Stimulated activated CD8-positive, alpha-beta memory T cell treated with anti-CD3 and anti-CD28 coated beads, Interleukin-4, amount 100 ng/mL, for 24 hours (primary cell): ENCODE measurements at regions not wholly inside any gene's neighbourhood (a gene's known extent, or its start where the extent isn't known, plus 50 kb on each side); places are given as distances from the start of the nearest gene placed in this dataset.

Experiments
- DNase-seq: peaks from one replicate; pipeline ENCODE4 v3.0.0-alpha.2; 2020; ENCODE audit warnings: low read depth

DNA sequence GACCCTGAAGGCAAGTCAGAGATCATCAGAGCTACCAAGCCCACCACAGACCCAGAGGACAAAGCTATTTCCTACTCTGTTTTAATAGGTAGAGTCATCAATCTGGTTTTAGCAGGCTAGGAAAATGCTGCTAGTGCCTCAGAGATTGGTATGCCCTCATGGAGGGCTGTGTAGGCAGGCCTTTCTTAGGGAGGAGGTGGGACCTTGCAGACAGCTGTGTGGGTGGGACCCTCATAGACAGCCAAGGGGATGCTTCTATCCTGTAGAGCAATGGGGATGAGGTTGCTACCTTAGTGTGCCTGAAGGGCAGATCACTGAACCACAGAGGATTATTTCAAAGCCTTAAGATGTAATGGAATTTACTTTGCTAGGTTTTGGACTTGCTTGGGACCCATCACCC lies 534.9 kb upstream of the KLF12 start:
- no peak for DNase-seq

- DNase-seq, result no peak
Observed at GRCh38 chr13:74667656-74668203, 533.5 kb upstream of the KLF12 start.

DNA sequence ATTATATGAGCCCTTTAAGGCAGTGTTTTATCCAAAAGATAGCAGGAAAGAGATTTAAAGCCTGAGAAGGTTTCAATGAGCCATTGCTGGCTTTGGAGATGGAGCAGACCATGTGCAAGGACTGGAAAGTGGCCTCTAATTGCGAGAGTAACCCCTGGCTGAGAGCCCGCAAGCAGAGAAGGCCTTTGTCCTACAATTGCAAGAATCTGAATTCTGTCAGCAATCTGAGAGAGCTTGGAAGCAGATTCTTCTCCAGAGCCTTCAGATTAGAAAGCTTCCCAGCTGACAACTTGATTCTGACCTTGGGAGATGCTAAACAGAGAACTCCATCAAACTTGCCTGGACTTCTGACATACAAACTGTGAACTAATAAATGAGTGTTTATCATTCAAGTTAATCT lies 528.7 kb upstream of the KLF12 start:
- DNase-seq, result no peak

DNA sequence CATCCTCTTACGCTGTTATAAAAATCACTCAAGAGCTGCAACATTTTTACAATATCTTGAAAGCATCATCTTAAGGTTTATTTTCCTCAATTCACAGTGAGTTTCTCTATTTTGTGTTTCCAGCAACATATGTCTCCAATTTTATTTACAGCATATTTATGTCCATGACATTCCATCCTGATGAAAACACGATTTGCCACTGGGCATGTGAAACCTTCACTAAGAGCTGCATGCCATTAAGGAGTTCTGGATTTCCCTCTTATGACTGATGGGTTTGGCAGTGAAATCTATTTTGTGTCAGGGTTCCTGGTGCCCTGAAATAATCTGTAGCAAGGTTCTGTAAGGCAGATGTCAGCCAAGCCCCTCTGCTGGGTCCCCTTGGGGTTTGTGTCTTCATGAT lies 527.6 kb upstream of the KLF12 start:
- no peak for DNase-seq

- DNase-seq, result no peak
Observed at GRCh38 chr13:74657765-74658164, 523.6 kb upstream of the KLF12 start.

GRCh38 chr13:74651121-74651520 lies 516.9 kb upstream of the KLF12 start:
- no peak for DNase-seq

- DNase-seq, result no peak
Observed at GRCh38 chr13:74647991-74648390, 513.8 kb upstream of the KLF12 start.

DNA sequence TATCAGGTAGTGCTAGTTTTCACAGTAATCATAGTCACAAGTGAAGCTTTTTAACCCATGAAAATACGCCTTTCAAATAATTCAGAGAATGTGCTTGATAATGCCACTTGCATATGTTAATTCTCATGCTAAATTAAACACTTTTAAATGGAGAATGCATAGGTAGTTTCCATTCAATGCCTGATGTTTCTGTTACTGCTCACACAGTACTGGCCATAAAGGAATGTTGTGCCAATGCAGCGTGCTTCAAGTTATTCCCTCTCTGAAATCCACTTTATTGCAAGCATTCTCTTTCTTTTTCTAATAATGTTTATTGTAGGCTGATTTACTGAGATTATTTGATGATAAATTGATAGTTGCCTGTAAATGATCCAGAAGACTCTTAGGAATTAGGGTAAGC lies 513.0 kb upstream of the KLF12 start:
- no peak for DNase-seq

GRCh38 chr13:74646091-74646490 lies 511.9 kb upstream of the KLF12 start:
- DNase-seq, result no peak

- DNase-seq, result no peak
Observed at GRCh38 chr13:74645586-74645985, 511.4 kb upstream of the KLF12 start.

DNA sequence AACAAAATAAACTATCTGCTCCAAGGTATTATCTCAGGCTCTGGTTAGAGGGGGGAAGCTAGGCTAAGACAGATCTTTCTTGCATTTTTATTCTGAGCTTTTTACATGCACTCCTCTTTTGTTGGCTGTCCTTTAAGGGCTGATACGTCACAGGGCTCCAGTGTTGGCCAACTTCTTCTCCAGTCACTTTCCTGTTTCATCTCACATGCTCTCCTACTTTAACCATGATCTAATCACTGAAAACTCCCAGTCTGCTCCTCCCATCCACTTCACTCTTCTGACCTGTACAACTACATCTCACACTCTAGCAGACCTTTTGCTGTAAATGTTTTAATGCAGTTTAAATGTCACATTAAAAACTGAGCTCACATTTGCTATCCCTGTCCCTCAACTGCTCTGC lies 510.0 kb upstream of the KLF12 start:
- DNase-seq, result no peak

GRCh38 chr13:74641586-74641985 lies 507.4 kb upstream of the KLF12 start:
- no peak for DNase-seq

- DNase-seq, result no peak
Observed at GRCh38 chr13:74633734-74634133, 499.5 kb upstream of the KLF12 start.

- DNase-seq, result no peak
Observed at GRCh38 chr13:74629985-74630384, 495.8 kb upstream of the KLF12 start.

- no peak for DNase-seq
Observed at GRCh38 chr13:74625541-74625940, 491.3 kb upstream of the KLF12 start.

- DNase-seq, result no peak
Observed at GRCh38 chr13:74623761-74624160, 489.6 kb upstream of the KLF12 start.

DNA sequence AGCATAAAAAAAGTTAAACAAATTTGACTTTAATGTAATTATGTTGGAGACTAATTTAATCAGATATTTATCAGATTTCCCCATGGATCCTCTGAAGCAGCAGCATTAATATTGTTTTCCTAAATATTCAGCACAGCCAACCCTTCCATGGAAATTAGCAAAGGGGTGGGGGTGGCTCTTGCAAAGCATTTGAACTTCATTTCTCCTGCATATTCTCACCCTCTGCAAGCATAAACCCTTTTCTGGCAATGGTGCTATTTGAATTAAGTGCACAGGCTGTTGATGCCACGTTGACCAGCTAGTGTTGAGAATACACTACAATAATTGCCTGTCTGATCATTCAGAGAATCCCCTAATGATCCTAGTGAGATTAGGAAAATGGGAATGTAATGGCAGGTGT lies 488.1 kb upstream of the KLF12 start:
- DNase-seq, result no peak

- DNase-seq, result no peak
Observed at GRCh38 chr13:74620711-74621110, 486.5 kb upstream of the KLF12 start.

DNA sequence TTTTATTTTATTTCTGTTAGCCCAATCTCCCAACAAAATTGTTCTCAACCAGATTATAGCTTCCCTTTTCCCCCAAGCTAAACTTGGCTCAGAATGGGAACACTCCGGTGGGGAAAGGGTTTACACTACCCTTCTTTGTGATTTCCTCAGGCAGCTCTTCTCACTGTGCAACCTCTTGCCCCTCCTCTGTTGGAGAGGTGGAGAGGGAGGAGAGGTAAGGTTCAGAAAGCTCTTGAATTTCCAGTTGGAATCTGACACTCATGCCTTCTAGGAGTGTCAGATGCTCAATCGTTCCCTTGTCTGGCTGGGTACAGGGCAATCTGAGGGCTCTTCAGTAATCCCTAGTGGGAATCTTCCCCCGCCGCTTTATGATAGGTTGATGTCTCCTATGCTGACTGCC lies 486.1 kb upstream of the KLF12 start:
- DNase-seq, result no peak

DNA sequence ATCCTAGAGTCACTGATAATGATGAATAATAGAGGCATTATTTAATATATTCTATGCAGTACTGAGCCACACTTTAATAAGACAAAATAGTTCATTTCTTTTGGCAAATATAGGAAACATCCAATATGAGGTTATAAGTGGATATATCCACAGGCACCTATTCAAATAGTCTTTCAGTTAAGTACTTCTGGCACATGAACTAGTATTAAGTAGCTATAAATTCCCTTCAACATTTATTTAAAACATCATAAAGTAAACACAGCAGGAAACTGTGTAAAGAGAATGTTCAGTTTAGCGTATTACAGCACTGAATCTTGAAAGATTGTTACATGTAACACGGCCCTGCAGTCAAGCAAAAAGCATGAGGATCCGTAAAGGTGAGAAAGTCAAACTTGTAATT lies 463.3 kb upstream of the KLF12 start:
- DNase-seq, result no peak

DNA sequence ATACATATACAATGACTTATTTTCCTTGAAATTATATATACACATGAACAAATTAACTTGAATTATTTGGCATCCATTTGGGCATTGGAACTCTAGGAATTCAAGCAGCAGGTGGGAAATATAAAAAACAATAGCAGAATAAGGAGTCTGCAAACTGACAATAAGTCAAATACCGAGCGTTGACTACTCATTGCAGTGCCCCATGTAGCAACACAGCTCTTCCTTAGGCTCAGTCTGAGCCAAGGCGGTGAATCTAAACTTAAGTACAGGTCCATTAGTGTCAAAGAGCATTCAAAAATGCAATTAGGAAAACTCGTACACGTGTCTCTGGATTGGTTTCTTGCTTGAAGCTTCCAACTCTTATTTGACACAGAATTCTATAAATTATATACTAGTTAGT lies 462.5 kb upstream of the KLF12 start:
- DNase-seq, result no peak

DNA sequence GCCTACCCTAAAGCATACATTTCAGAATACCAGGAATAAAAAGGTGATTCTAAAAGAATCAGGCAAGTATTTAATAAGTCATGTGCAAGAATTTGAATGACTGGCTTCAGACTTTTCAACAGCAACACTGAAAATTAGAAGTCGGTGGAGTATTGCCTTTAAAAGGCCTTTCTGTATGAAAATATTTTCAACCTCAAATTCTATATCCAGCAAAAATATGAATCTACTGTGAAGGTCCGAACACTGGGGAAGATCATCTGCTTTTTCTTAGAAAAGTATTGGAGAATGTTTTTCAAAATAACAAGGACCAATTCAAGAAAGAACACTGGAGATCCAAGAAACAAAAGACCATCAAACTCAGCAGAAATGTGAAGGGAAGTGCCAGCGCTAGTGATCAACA lies 459.5 kb upstream of the KLF12 start:
- DNase-seq, result no peak

DNA sequence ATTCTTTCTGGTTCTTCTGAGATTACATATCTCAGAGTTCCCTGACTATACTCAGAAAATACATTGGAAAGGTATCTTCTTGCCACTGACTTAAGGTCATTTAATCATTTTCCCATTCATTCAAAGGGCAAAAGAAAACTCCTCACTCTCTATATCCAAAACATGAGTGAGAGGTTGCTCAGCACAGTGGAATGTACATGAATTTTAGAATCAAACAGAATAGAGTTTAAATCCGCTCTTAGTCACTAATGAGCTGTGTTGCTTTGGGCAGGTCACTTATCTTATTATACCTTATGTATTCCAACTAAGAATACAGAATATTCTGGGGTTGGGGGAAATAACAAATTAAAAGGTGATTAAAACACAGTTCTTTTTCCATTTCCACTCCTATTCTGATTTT lies 452.6 kb upstream of the KLF12 start:
- DNase-seq, result no peak

DNA sequence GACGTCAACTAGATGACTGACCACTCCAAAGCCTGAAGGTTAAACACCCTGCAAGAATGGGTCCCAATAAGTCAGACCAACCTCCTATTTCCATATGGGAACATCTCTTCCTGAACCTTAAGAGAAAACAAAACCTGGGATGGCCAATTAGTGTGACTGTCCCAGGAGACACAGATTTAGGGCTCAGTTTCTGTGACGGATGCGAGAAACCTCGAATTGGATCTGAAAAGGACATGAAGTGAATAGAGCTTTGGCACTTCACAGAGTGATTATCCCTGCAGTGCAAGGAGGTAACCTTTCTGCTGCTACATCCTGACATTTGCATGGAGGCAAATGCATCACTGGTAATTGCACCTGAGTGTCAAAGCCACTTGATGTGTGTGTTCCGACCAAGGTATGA lies 442.2 kb upstream of the KLF12 start:
- no peak for DNase-seq

GRCh38 chr13:74575729-74576125 lies 441.5 kb upstream of the KLF12 start:
- DNase-seq, result peak; percentile 15
